ENCODE measurements at regions not wholly inside any gene's neighbourhood (a gene's known extent, or its start where the extent isn't known, plus 50 kb on each side); places are given as distances from the start of the nearest gene placed in this dataset.

- Histone ChIP-seq H3K36me3 (ENCODE audit: control insufficient read depth in 2 of 4, insufficient read depth in 4 of 4, low read length in 3 of 4) (no peaks in the 10 kb centered on the region), H3K9ac (replicated peaks in 1 of 4; ENCODE audit: extremely low read depth in 1 of 4, low read depth in 3 of 4, low read length in 3 of 4) (no peak overlapping the region), H3K4me3 (ENCODE audit: extremely low read depth in 1 of 4, insufficient read depth in 2 of 4, low read depth in 3 of 4, low read length in 4 of 4) (no peak overlapping the region), H4K8ac (ENCODE audit: extremely low read depth, insufficient read depth, low read length) (no peak overlapping the region), H2AFZ (ENCODE audit: low read length) (no peak overlapping the region), H3K4me1 (replicated peaks in 1 of 4; ENCODE audit: control insufficient read depth in 3 of 4, insufficient read depth in 4 of 4, low read length in 3 of 4) (peaks cover 0 to 4% (median 0%) of the 10 kb centered on the region in 4 experiments; a peak in 2 of 7 replicates), H3K23me2 (ENCODE audit: low read depth, low read length) (no peaks in the 10 kb centered on the region), H2BK5ac (ENCODE audit: low read depth, low read length) (no peak overlapping the region), H2BK120ac (replicated peaks; ENCODE audit: low read depth, low read length) (no peak overlapping the region), H2BK12ac (ENCODE audit: low read depth, low read length) (no peak overlapping the region), H3K14ac (ENCODE audit: insufficient read length) (no peak overlapping the region), H3K79me2 (ENCODE audit: control insufficient read depth in 1 of 2, insufficient read depth in 2 of 2, low read length in 2 of 2) (no peaks in the 10 kb centered on the region), H3K4ac (replicated peaks; ENCODE audit: insufficient read length, low read depth, low read length) (no peak overlapping the region), H2BK15ac (ENCODE audit: low read length) (no peak overlapping the region), H3K23ac (ENCODE audit: insufficient read length) (no peak overlapping the region), H4K91ac (replicated peaks; ENCODE audit: insufficient read length, low read length) (no peak overlapping the region), H2BK20ac (ENCODE audit: low read length) (no peak overlapping the region), H3K27ac (ENCODE audit: low read depth, low read length) (no peak overlapping the region), H3K9me3 (ENCODE audit: insufficient read depth in 2 of 2, low read depth in 1 of 2, low read length in 1 of 2) (no peaks in the 10 kb centered on the region), H3K27me3 (replicated peaks in 1 of 4; ENCODE audit: control insufficient read depth in 3 of 4, extremely low read depth in 1 of 4, insufficient read depth in 3 of 4, low read length in 3 of 4) (no peaks in the 10 kb centered on the region), H3K79me1 (ENCODE audit: low read depth, low read length) (no peaks in the 10 kb centered on the region), H2AK5ac (ENCODE audit: low read depth, low read length) (no peak overlapping the region), H3K4me2 (ENCODE audit: insufficient read depth in 1 of 2, low read depth in 2 of 2, low read length in 2 of 2) (no peak overlapping the region), H3K56ac (replicated peaks; ENCODE audit: insufficient read length, low read depth, low read length) (no peak overlapping the region), H4K20me1 (replicated peaks in 1 of 2; ENCODE audit: control insufficient read depth in 1 of 2, insufficient read depth in 2 of 2, low read length in 2 of 2) (no peaks in the 10 kb centered on the region), H4K5ac (ENCODE audit: insufficient read length, low read depth, low read length) (no peak overlapping the region), H3K18ac (ENCODE audit: extremely low read depth, low read length) (no peak overlapping the region)
- FAIRE-seq = no peak
- CTCF ChIA-PET (ENCODE audit: partially characterized antibody) = no interaction called here
- no peak for TF ChIP-seq SP4 (IDR thresholded peaks at IDR 0.05; ENCODE audit: low read length)
- TF ChIP-seq SUZ12 (IDR thresholded peaks at IDR 0.05; ENCODE audit: low read length) = no peak
- no peak for TF ChIP-seq SIX5 (IDR thresholded peaks at IDR 0.05; ENCODE audit: low read depth, low read length)
- no peak for TF ChIP-seq SP1 (IDR thresholded peaks at IDR 0.05; ENCODE audit: low read depth, low read length)
- TF ChIP-seq EGR1 (IDR thresholded peaks at IDR 0.05; ENCODE audit: borderline replicate concordance, low read depth, low read length) = no peak
- TF ChIP-seq JUND (IDR thresholded peaks at IDR 0.05; ENCODE audit: low read length) = no peak
- no peak for TF ChIP-seq RAD21 (IDR thresholded peaks at IDR 0.05 in 1 of 2, conservative IDR thresholded peaks at IDR 0.05 in 1 of 2; ENCODE audit: low read depth in 2 of 2, low read length in 2 of 2)
- no peak for TF ChIP-seq TBP (IDR thresholded peaks at IDR 0.05; ENCODE audit: low read depth, low read length)
- DNase-seq (ENCODE audit: low read depth in 1 of 2, low spot score in 2 of 2) = no peak
- POLR2A ChIA-PET (ENCODE audit: partially characterized antibody) = no interaction called here
Measured at GRCh38 chr10:46175831-46176230, 111.0 kb upstream of the ANTXRL start.
